RWPE2 (cell line): ENCODE measurements at regions not wholly inside any gene's neighbourhood (a gene's known extent, or its start where the extent isn't known, plus 50 kb on each side); places are given as distances from the start of the nearest gene placed in this dataset.

Experiments
- ATAC-seq: fragments of 200-7000 bp; cut with Tn5 transposase; 3 replicates; pipeline ENCODE4 v1.9.1; 2021; ENCODE audit warnings: low read depth
- DNase-seq: peaks from one replicate; pipeline ENCODE4 v3.0.0-alpha.2; 2020; ENCODE audit warnings: low spot score
- H3K27ac ChIP-seq: fragments of 450-650 bp; 2 replicates; pipeline ENCODE4 v1.5.1; 2017; ENCODE audit warnings: mild to moderate bottlenecking; ENCODE audit not compliant: poor library complexity, severe bottlenecking
- H3K27me3 ChIP-seq: fragments of 250-450 bp; sonication (Bioruptor Pico); 2 replicates; pipeline ENCODE4 v1.5.1; 2021; ENCODE audit warnings: mild to moderate bottlenecking, moderate library complexity; ENCODE audit not compliant: insufficient read depth, poor library complexity, severe bottlenecking
- H3K36me3 ChIP-seq: fragments of 250-450 bp; sonication (Bioruptor Pico); 2 replicates; pipeline ENCODE4 v1.5.1; 2020; ENCODE audit warnings: low read depth, mild to moderate bottlenecking, moderate library complexity
- H3K4me1 ChIP-seq: fragments of 250-450 bp; sonication (Bioruptor Pico); 2 replicates; pipeline ENCODE4 v1.5.1; 2021; ENCODE audit warnings: mild to moderate bottlenecking, moderate library complexity; ENCODE audit not compliant: insufficient read depth, poor library complexity, severe bottlenecking
- H3K4me3 ChIP-seq: fragments of 250-450 bp; sonication (Bioruptor Pico); 2 replicates; pipeline ENCODE4 v1.5.1; 2021; ENCODE audit warnings: mild to moderate bottlenecking, moderate library complexity; ENCODE audit not compliant: severe bottlenecking
- H3K9me3 ChIP-seq: fragments of 250-450 bp; sonication (Bioruptor Pico); 2 replicates; pipeline ENCODE4 v1.5.1; 2021; ENCODE audit warnings: mild to moderate bottlenecking, moderate library complexity; ENCODE audit not compliant: severe bottlenecking
- TF ChIP-seq, protein P1 (sequence below): fragments of 450-650 bp; IDR thresholded peaks from one replicate; pipeline ENCODE4 v1.5.1; 2017; ENCODE audit warnings: mild to moderate bottlenecking, moderate library complexity; ENCODE audit not compliant: poor library complexity, severe bottlenecking

DNA sequence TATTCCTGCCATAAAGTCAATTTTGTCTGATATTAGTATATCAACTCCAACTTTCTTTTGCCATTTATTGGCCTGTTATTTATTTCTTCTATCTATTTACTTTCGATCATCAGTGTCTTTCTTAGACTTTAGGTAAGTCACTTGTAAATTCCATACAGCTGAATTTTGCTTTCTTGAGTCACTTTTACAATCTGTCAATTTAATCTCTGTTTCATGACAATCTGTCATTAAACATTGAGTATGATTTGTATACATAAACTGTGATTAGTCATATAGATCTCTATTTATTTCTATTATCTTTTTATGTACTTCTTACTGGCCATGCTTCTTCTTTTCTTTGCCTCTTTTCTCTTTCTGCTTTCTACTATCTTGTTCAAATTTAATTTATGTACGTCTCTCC is 160.1 kb downstream of the TMA16 start:
- TF ChIP-seq, protein P1, sequence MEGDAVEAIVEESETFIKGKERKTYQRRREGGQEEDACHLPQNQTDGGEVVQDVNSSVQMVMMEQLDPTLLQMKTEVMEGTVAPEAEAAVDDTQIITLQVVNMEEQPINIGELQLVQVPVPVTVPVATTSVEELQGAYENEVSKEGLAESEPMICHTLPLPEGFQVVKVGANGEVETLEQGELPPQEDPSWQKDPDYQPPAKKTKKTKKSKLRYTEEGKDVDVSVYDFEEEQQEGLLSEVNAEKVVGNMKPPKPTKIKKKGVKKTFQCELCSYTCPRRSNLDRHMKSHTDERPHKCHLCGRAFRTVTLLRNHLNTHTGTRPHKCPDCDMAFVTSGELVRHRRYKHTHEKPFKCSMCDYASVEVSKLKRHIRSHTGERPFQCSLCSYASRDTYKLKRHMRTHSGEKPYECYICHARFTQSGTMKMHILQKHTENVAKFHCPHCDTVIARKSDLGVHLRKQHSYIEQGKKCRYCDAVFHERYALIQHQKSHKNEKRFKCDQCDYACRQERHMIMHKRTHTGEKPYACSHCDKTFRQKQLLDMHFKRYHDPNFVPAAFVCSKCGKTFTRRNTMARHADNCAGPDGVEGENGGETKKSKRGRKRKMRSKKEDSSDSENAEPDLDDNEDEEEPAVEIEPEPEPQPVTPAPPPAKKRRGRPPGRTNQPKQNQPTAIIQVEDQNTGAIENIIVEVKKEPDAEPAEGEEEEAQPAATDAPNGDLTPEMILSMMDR, result no peak
- Histone ChIP-seq H3K27me3 (no peaks in the 10 kb centered on the region), H3K4me3 (no peak overlapping the region), H3K4me1 (no peaks in the 10 kb centered on the region), H3K9me3 (no peaks in the 10 kb centered on the region), H3K36me3 (no peaks in the 10 kb centered on the region), H3K27ac (no peak overlapping the region)
- DNase-seq (no peak), ATAC-seq (no peak)

DNA sequence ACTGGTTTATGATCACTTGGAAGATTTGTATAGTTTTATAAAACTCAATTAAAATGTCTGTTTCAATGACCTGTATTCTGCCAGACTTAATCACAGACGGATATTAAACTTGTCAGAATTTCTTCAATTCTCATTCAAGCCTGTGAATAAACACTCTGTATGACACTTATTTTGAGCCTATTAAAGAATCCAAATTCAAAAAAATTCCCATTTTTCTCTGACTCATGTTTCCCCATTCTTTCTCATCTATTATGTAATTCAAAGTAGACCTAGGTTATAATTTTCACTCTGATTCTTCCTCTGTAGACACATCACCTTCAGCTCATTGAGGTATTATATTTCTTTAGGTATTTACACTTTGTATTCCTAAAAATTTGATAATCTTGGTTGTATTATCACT is 166.1 kb downstream of the TMA16 start:
- Histone ChIP-seq H3K9me3 (no peaks in the 10 kb centered on the region), H3K4me1 (no peaks in the 10 kb centered on the region), H3K27me3 (no peaks in the 10 kb centered on the region), H3K4me3 (no peak overlapping the region), H3K27ac (no peak overlapping the region), H3K36me3 (no peaks in the 10 kb centered on the region)
- TF ChIP-seq, protein P1, result no peak
- no peak for ATAC-seq
- no peak for DNase-seq

DNA sequence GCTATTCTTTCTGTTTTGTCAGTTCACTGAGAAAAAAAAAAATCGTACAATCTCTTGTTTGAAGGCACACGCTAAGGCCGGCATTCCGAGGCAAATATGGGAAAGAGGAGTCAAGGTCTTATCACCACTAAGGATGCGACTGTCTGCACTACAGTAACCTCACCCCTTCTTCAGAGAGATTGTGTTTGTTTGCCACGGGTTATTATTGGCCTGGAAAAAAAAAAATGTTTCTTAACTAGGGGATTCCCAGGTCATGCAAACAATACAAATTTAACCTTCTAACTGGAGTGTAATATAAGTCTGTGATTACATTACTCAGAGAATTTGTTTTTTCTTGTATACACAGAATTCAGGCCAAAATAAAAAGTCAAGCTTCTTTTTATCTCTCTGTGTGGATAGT is 168.3 kb downstream of the TMA16 start:
- H3K36me3 ChIP-seq, result no peaks in the 10 kb centered on the region
- TF ChIP-seq, protein P1, result no peak
- no peak for DNase-seq
- no peak for ATAC-seq
- H3K27ac ChIP-seq, result no peak overlapping the region
- no peaks in the 10 kb centered on the region for H3K9me3 ChIP-seq
- no peaks in the 10 kb centered on the region for H3K27me3 ChIP-seq
- no peak overlapping the region for H3K4me3 ChIP-seq
- no peaks in the 10 kb centered on the region for H3K4me1 ChIP-seq

DNA sequence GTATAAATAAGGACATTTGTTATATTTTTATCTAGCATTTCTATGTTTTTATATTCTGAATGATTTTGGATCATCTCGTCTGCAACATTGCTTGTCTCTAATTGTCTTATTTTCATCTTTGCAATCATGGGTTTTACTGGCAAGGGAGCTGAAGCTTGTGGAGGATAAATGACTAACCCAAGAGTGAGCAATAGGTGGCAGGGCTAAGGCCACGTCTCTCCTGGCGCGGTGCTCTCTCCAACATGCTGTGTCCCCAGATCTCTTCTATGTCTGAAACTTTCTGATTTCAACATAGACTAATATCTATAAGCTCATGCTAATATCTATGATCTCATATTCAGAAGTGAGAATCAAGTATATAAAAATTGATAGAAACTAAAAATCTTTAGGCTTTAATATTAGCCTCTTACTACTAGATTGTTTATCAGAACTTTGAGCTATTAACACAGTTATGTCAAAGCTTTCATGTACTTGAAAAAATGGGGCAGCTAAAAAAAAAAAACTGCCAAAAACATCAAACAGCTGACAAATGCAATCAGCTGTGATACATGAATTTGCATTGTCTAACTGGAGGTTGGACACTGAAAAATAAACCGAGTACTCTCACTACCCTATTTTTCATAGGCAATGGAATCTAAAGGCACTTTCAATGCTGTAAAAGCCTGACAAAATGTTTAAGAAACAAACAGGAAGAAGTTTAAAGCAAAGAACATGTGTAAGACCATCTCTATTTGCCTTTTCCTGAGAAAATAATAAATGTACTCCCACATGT is 169.2 kb downstream of the TMA16 start:
- ATAC-seq, result no peak
- no peak overlapping the region for H3K27ac ChIP-seq

DNA sequence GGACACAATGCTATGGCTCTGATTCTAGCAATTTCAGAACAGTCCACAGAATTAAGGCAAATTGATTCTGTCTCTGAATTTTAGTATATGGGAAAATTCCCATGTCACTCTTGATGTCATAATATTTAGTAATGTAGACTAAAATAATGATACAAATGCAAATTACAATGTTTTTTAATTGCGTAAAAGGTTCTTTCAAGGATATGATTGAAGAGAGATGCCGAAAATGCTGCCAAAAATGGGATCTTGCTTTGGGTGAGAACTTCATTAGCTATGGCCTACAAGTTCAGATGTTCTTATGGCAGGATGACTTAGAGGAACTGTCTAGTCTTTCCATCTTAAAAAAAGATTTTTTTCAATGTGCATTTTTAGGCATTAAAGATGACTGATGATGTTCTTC is 170.6 kb downstream of the TMA16 start:
- ATAC-seq, result no peak
- Histone ChIP-seq H3K36me3 (no peaks in the 10 kb centered on the region), H3K27me3 (no peaks in the 10 kb centered on the region), H3K4me3 (no peak overlapping the region), H3K4me1 (no peaks in the 10 kb centered on the region), H3K27ac (no peak overlapping the region), H3K9me3 (no peaks in the 10 kb centered on the region)
- DNase-seq, result no peak
- TF ChIP-seq, protein P1, result no peak

More for the DNA sequence above, 169.2 kb downstream of the TMA16 start:
- Histone ChIP-seq H3K36me3 (no peaks in the 10 kb centered on the region), H3K27me3 (no peaks in the 10 kb centered on the region), H3K9me3 (no peaks in the 10 kb centered on the region), H3K4me1 (no peaks in the 10 kb centered on the region), H3K4me3 (no peak overlapping the region)
- no peak for DNase-seq
- TF ChIP-seq, protein P1, result no peak
